ENCODE measurements at regions not wholly inside any gene's neighbourhood (a gene's known extent, or its start where the extent isn't known, plus 50 kb on each side); places are given as distances from the start of the nearest gene placed in this dataset.

DNA sequence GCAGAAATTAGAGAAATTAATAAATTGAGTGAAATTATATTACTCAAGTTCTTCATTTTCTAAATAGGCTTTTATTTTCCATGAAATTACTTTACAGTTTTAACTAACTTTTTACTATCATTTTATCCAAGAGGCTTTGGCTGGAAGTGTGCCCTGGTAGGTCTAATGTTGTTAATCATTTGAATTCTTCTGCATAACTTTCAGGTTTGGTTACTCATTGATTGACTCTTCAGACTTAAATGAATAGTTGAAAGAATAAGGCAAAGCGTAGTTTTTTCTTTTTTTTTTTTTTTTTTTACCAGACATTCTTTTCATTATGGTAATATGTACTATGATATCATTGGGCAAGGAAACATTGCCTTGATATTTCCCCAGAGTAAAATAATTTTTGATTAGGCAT is 228.4 kb upstream of the MMADHC start:
- intact Hi-C loops (cut with micrococcal nuclease): no loop called here
- Histone ChIP-seq H3K36me3 (ENCODE audit: control insufficient read depth in 2 of 3, insufficient read depth in 3 of 3, low read length in 3 of 3) (no peaks in the 10 kb centered on the region), H3K4me1 (ENCODE audit: control insufficient read depth in 2 of 2, insufficient read depth in 2 of 2, low read length in 2 of 2) (no peaks in the 10 kb centered on the region), H3K27ac (ENCODE audit: low read depth, low read length) (no peak overlapping the region), H3K4me3 (ENCODE audit: low read length) (no peak overlapping the region), H3K9me3 (ENCODE audit: control insufficient read depth in 2 of 3, low read length in 3 of 3) (no peaks in the 10 kb centered on the region), H3K27me3 (ENCODE audit: control insufficient read depth in 2 of 2, insufficient read depth in 2 of 2, low read length in 2 of 2) (no peaks in the 10 kb centered on the region)
- ChIA-PET POLR2A (no interaction called here), CTCF (no interaction called here)
- H3K9me3 Mint-ChIP-seq: peaks cover 0 to 5% (median 2%) of the 10 kb centered on the region in 11 donors
- no peaks in the 10 kb centered on the region for H3K4me1 Mint-ChIP-seq
- no peak overlapping the region for H3K27ac Mint-ChIP-seq
- ATAC-seq: no peak
- H3K27me3 Mint-ChIP-seq: no peaks in the 10 kb centered on the region
- no peak for DNase-seq
- H3K4me3 Mint-ChIP-seq: no peak overlapping the region
- H3K36me3 Mint-ChIP-seq: no peaks in the 10 kb centered on the region

DNA sequence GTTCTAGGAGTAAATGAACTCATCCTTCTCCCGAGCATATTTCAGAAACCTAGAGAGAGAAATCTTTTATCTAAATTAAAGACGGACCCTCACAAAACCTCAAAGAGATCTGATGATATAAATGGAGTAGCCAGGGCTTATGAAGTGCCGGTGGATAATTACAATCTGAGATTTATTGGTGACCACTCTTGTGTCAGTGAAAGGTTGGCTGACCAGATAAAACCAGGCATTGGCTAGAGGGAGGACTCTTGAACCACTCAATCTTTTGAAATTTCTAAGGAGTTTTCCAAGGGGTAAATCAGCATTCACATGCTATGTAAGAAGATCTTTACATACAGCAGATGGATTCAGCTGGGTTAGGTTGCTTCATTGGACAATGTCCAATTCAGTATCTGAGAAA is 227.3 kb upstream of the MMADHC start:
- Histone ChIP-seq H3K27ac (ENCODE audit: low read depth, low read length) (no peak overlapping the region), H3K4me1 (ENCODE audit: control insufficient read depth in 2 of 2, insufficient read depth in 2 of 2, low read length in 2 of 2) (no peaks in the 10 kb centered on the region), H3K27me3 (ENCODE audit: control insufficient read depth in 2 of 2, insufficient read depth in 2 of 2, low read length in 2 of 2) (no peaks in the 10 kb centered on the region), H3K9me3 (ENCODE audit: control insufficient read depth in 2 of 3, low read length in 3 of 3) (no peaks in the 10 kb centered on the region), H3K36me3 (ENCODE audit: control insufficient read depth in 2 of 3, insufficient read depth in 3 of 3, low read length in 3 of 3) (no peaks in the 10 kb centered on the region), H3K4me3 (ENCODE audit: low read length) (no peak overlapping the region)
- ChIA-PET POLR2A (no interaction called here), CTCF (no interaction called here)
- H3K4me3 Mint-ChIP-seq: no peak overlapping the region
- intact Hi-C loops (cut with micrococcal nuclease): no loop called here
- H3K27ac Mint-ChIP-seq: no peak overlapping the region
- H3K36me3 Mint-ChIP-seq: no peaks in the 10 kb centered on the region
- peaks cover 0 to 10% (median 2%) of the 10 kb centered on the region in 11 donors for H3K9me3 Mint-ChIP-seq
- no peaks in the 10 kb centered on the region for H3K4me1 Mint-ChIP-seq
- no peaks in the 10 kb centered on the region for H3K27me3 Mint-ChIP-seq
- no peak for DNase-seq
- no peak for ATAC-seq

- H3K36me3 ChIP-seq (ENCODE audit: control insufficient read depth in 2 of 3, insufficient read depth in 3 of 3, low read length in 3 of 3): no peaks in the 10 kb centered on the region
- Mint-ChIP-seq H3K4me3 (no peak overlapping the region), H3K27ac (no peak overlapping the region), H3K9me3 (peaks cover 0 to 15% (median 3%) of the 10 kb centered on the region in 11 donors), H3K4me1 (no peaks in the 10 kb centered on the region), H3K27me3 (no peaks in the 10 kb centered on the region), H3K36me3 (no peaks in the 10 kb centered on the region)
- no peaks in the 10 kb centered on the region for H3K4me1 ChIP-seq (ENCODE audit: control insufficient read depth in 2 of 2, insufficient read depth in 2 of 2, low read length in 2 of 2)
- no peak overlapping the region for H3K27ac ChIP-seq (ENCODE audit: low read depth, low read length)
- ATAC-seq: no peak
- no peaks in the 10 kb centered on the region for H3K27me3 ChIP-seq (ENCODE audit: control insufficient read depth in 2 of 2, insufficient read depth in 2 of 2, low read length in 2 of 2)
- H3K4me3 ChIP-seq (ENCODE audit: low read length): no peak overlapping the region
- CTCF ChIA-PET: no interaction called here
- POLR2A ChIA-PET: no interaction called here
- intact Hi-C loops (cut with micrococcal nuclease): no loop called here
- H3K9me3 ChIP-seq (ENCODE audit: control insufficient read depth in 2 of 3, low read length in 3 of 3): no peaks in the 10 kb centered on the region
- no peak for DNase-seq
These were observed 226.5 kb upstream of the MMADHC start for GRCh38 chr2:149814049-149814448.

DNA sequence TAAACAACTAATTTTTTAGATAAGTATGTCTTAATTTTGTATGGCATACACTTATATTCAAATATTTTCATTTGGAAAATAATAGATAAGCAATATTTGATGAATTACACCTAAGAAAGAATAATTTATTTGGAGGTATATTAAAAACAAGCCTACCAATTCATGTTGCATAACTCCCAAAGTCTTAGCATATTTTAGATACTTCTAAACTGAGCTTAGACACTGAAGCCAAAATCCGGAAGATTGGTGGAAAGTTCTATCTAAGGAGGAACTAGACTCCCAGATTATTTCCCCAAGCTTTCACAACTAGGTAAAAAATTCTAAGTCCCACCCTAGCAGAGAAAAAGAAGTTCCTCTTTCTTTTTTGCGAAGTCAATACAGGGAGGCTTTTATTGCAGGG is 221.0 kb upstream of the MMADHC start:
- ChIA-PET CTCF (no interaction called here), POLR2A (no interaction called here)
- no peaks in the 10 kb centered on the region for H3K27me3 Mint-ChIP-seq
- Histone ChIP-seq H3K4me1 (ENCODE audit: control insufficient read depth in 2 of 2, insufficient read depth in 2 of 2, low read length in 2 of 2) (no peaks in the 10 kb centered on the region), H3K4me3 (ENCODE audit: low read length) (no peak overlapping the region), H3K9me3 (ENCODE audit: control insufficient read depth in 2 of 3, low read length in 3 of 3) (no peaks in the 10 kb centered on the region), H3K27me3 (ENCODE audit: control insufficient read depth in 2 of 2, insufficient read depth in 2 of 2, low read length in 2 of 2) (no peaks in the 10 kb centered on the region), H3K27ac (ENCODE audit: low read depth, low read length) (no peak overlapping the region), H3K36me3 (ENCODE audit: control insufficient read depth in 2 of 3, insufficient read depth in 3 of 3, low read length in 3 of 3) (no peaks in the 10 kb centered on the region)
- no peaks in the 10 kb centered on the region for H3K36me3 Mint-ChIP-seq
- peaks cover 0 to 14% (median 2%) of the 10 kb centered on the region in 11 donors for H3K9me3 Mint-ChIP-seq
- intact Hi-C loops (cut with micrococcal nuclease): no loop called here
- ATAC-seq: no peak
- DNase-seq: no peak
- H3K27ac Mint-ChIP-seq: no peak overlapping the region
- no peak overlapping the region for H3K4me3 Mint-ChIP-seq
- H3K4me1 Mint-ChIP-seq: no peaks in the 10 kb centered on the region

GRCh38 chr2:149806651-149807050 is 219.1 kb upstream of the MMADHC start:
- H3K4me3 ChIP-seq (ENCODE audit: low read length): no peak overlapping the region
- Mint-ChIP-seq H3K4me3 (no peak overlapping the region), H3K4me1 (no peaks in the 10 kb centered on the region), H3K27ac (no peak overlapping the region), H3K9me3 (peaks cover 0 to 10% (median 3%) of the 10 kb centered on the region in 11 donors), H3K36me3 (no peaks in the 10 kb centered on the region), H3K27me3 (peaks cover 0 to 4% (median 0%) of the 10 kb centered on the region in 5 donors)
- no peaks in the 10 kb centered on the region for H3K9me3 ChIP-seq (ENCODE audit: control insufficient read depth in 2 of 3, low read length in 3 of 3)
- ATAC-seq: no peak
- no peak for DNase-seq
- H3K4me1 ChIP-seq (ENCODE audit: control insufficient read depth in 2 of 2, insufficient read depth in 2 of 2, low read length in 2 of 2): no peaks in the 10 kb centered on the region
- intact Hi-C loops (cut with micrococcal nuclease): no loop called here
- CTCF ChIA-PET: no interaction called here
- H3K36me3 ChIP-seq (ENCODE audit: control insufficient read depth in 2 of 3, insufficient read depth in 3 of 3, low read length in 3 of 3): no peaks in the 10 kb centered on the region
- POLR2A ChIA-PET: no interaction called here
- H3K27me3 ChIP-seq (ENCODE audit: control insufficient read depth in 2 of 2, insufficient read depth in 2 of 2, low read length in 2 of 2): no peaks in the 10 kb centered on the region
- H3K27ac ChIP-seq (ENCODE audit: low read depth, low read length): no peak overlapping the region

DNA sequence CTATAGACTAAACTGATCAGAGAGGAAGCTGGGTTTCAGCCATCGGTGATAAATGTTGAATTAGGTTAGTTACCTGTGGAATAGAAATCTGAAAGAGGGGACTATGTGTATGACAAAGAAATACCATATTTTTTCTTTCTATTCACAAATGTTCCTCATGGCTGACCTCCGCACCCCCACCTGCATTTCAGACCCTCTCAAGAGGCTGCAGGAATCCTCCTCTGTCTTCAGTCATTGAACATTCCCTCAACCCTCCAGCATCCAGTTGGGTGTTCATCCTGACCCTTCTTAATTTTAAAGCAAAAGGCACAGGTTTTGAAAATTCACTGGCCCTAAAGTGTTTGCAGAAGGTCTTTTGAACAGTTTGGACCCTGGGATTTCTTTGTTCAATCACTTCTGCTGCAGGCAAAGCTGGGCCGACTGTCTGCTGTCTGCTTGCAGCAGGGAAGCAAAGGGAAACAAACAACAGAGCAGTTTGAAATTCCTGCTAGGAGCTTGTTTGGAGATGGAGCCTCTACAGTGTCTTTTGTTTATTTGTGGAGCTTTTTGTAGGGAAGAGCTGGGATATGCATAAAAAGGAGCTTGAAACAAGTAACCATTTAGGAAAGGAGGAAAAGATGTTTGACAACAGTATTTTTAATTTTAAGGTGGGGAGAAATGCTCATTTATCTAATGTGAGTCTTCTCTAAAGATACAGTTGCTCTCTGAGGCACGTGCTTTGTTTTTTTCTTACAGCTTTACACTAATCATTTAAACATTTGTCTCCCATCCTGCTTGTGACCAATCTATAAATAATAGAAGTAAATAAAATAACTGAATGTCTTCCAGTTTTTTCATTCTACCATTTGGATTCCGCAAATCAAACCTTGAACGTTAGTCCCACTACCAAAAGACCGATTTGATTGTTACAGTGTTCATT is 213.3 kb upstream of the MMADHC start:
- Mint-ChIP-seq H3K9me3 (peaks cover 0 to 6% (median 0%) of the 10 kb centered on the region in 11 donors), H3K4me3 (no peak overlapping the region), H3K36me3 (no peaks in the 10 kb centered on the region), H3K27me3 (peaks cover 0 to 6% (median 0%) of the 10 kb centered on the region in 5 donors), H3K27ac (no peak overlapping the region), H3K4me1 (no peaks in the 10 kb centered on the region)
- no peak overlapping the region for H3K4me3 ChIP-seq (ENCODE audit: low read length)
- no peaks in the 10 kb centered on the region for H3K36me3 ChIP-seq (ENCODE audit: control insufficient read depth in 2 of 3, insufficient read depth in 3 of 3, low read length in 3 of 3)
- DNase-seq (no peak), ATAC-seq (no peak)
- H3K27me3 ChIP-seq (ENCODE audit: control insufficient read depth in 2 of 2, insufficient read depth in 2 of 2, low read length in 2 of 2): no peaks in the 10 kb centered on the region
- H3K4me1 ChIP-seq (ENCODE audit: control insufficient read depth in 2 of 2, insufficient read depth in 2 of 2, low read length in 2 of 2): no peaks in the 10 kb centered on the region
- ChIA-PET POLR2A (no interaction called here), CTCF (no interaction called here)
- no peak overlapping the region for H3K27ac ChIP-seq (ENCODE audit: low read depth, low read length)
- no peaks in the 10 kb centered on the region for H3K9me3 ChIP-seq (ENCODE audit: control insufficient read depth in 2 of 3, low read length in 3 of 3)
- intact Hi-C loops (cut with micrococcal nuclease): no loop called here

GRCh38 chr2:149799013-149799705 is 211.6 kb upstream of the MMADHC start:
- no peaks in the 10 kb centered on the region for H3K4me1 ChIP-seq (ENCODE audit: control insufficient read depth in 2 of 2, insufficient read depth in 2 of 2, low read length in 2 of 2)
- intact Hi-C loops (cut with micrococcal nuclease): no loop called here
- no peak for DNase-seq
- no peak overlapping the region for H3K4me3 ChIP-seq (ENCODE audit: low read length)
- Mint-ChIP-seq H3K27me3 (peaks cover 0 to 6% (median 0%) of the 10 kb centered on the region in 5 donors), H3K27ac (no peak overlapping the region), H3K9me3 (peaks cover 0 to 6% (median 1%) of the 10 kb centered on the region in 11 donors), H3K4me1 (no peaks in the 10 kb centered on the region), H3K4me3 (no peak overlapping the region), H3K36me3 (no peaks in the 10 kb centered on the region)
- ChIA-PET POLR2A (no interaction called here), CTCF (no interaction called here)
- H3K27ac ChIP-seq (ENCODE audit: low read depth, low read length): no peak overlapping the region
- ATAC-seq: no peak
- no peaks in the 10 kb centered on the region for H3K27me3 ChIP-seq (ENCODE audit: control insufficient read depth in 2 of 2, insufficient read depth in 2 of 2, low read length in 2 of 2)
- no peaks in the 10 kb centered on the region for H3K36me3 ChIP-seq (ENCODE audit: control insufficient read depth in 2 of 3, insufficient read depth in 3 of 3, low read length in 3 of 3)
- H3K9me3 ChIP-seq (ENCODE audit: control insufficient read depth in 2 of 3, low read length in 3 of 3): no peaks in the 10 kb centered on the region

Measured in naive thymus-derived CD4-positive, alpha-beta T cell (primary cell).